ENCODE measurements at regions not wholly inside any gene's neighbourhood (a gene's known extent, or its start where the extent isn't known, plus 50 kb on each side); places are given as distances from the start of the nearest gene placed in this dataset.
"Not testable (repeated sequence)": the region's sequence is repeated elsewhere in the genome, so short reads cannot be mapped to it uniquely, and the experiment has no call there.

- no peak for DNase-seq
Measured at GRCh38 chr14:58907803-58908202, 270.0 kb downstream of the DACT1 start.

GRCh38 chr14:58912287-58912686, 274.5 kb downstream of the DACT1 start:
- DNase-seq = no peak

GRCh38 chr14:58912799-58913432, 275.2 kb downstream of the DACT1 start:
- peak; percentile 8 to 11 for DNase-seq

- DNase-seq = no peak
Measured at GRCh38 chr14:58914279-58914855, 274.1 kb upstream of the DAAM1 start.

GRCh38 chr14:58915646-58916045, 272.8 kb upstream of the DAAM1 start:
- DNase-seq = no peak

GRCh38 chr14:58918066-58918738, 270.3 kb upstream of the DAAM1 start:
- DNase-seq = no peak

GRCh38 chr14:58919217-58919616, 269.2 kb upstream of the DAAM1 start:
- no peak for DNase-seq

GRCh38 chr14:58920230-58920629, 268.2 kb upstream of the DAAM1 start:
- no peak for DNase-seq

GRCh38 chr14:58922201-58922940, 266.1 kb upstream of the DAAM1 start:
- DNase-seq = not testable (repeated sequence)

- DNase-seq = no peak
Measured at GRCh38 chr14:58923751-58924405, 264.6 kb upstream of the DAAM1 start.

GRCh38 chr14:58941629-58942028, 246.8 kb upstream of the DAAM1 start:
- DNase-seq = no peak

GRCh38 chr14:58942516-58942915, 246.0 kb upstream of the DAAM1 start:
- no peak for DNase-seq

- DNase-seq = peak; percentile 66 to 68
Measured at GRCh38 chr14:58944343-58944967, 244.0 kb upstream of the DAAM1 start.

- DNase-seq = no peak
Measured at GRCh38 chr14:58944968-58945356, 243.5 kb upstream of the DAAM1 start.

GRCh38 chr14:58946431-58946830, 242.0 kb upstream of the DAAM1 start:
- DNase-seq = no peak

- DNase-seq = no peak
Measured at GRCh38 chr14:58947156-58947555, 241.3 kb upstream of the DAAM1 start.

GRCh38 chr14:58947814-58948445, 240.5 kb upstream of the DAAM1 start:
- no peak for DNase-seq

GRCh38 chr14:58950555-58950954, 237.9 kb upstream of the DAAM1 start:
- no peak for DNase-seq

GRCh38 chr14:58951143-58951542, 237.3 kb upstream of the DAAM1 start:
- DNase-seq = no peak

- DNase-seq = no peak
Measured at GRCh38 chr14:58954052-58954451, 234.4 kb upstream of the DAAM1 start.

GRCh38 chr14:58954901-58955861, 233.3 kb upstream of the DAAM1 start:
- DNase-seq = no peak

All from SHP77 (cell line).